C1 segment of cervical spinal cord (tissue), 14 donors: ENCODE measurements at regions not wholly inside any gene's neighbourhood (a gene's known extent, or its start where the extent isn't known, plus 50 kb on each side); places are given as distances from the start of the nearest gene placed in this dataset.

Experiments
- DNase-seq, 14 donors: peaks; one replicate each; lab custom pipeline; 2025; lab: John Stamatoyannopoulos, UW

DNA sequence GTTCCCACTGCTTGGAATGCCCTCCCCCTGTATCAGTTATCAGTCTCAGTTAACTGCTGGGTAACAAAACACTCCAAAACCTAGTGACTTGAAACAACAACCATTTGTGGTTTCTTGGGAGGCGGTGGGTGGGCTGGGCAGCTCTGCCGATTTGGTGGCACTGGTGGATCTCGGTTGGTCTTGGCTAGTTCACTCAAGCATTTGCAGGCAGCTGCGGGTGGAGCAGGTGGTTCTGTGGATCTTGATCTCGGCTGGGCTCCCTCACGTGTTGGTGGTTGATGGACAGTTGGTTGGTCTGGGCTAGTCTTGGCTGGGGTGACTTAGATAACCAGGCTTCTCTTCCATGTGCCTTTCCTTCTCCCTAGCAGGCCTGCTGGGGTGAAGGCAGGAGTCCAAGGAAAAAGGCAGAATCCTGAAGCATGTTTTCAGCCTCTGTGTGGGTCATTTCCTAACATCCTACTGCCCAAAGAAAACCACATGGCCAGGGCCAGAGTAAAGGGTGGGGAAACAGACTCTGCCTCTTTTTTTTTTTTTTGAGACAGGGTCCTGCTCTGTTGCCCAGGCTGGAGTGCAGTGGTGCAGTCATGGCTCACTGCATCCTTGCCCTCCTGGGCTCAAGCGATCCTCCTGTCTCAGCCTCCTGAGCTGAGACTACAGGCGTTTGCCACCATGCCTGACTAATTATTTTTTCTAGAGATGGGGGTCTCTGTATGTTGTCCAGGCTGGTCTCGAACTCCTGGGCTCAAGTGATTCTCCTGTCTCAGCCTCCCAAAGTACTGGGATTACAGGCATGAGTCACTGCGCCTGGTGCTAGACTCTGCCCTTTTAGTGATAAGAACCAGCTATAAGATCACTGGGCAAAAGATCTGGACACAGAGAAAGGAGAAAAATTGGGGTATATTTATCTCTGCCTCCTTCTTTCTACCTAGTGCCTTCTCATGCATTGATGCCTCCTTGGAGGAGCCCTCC lies 183.7 kb downstream of the RGS3 start:
- DNase-seq: no peak

DNA sequence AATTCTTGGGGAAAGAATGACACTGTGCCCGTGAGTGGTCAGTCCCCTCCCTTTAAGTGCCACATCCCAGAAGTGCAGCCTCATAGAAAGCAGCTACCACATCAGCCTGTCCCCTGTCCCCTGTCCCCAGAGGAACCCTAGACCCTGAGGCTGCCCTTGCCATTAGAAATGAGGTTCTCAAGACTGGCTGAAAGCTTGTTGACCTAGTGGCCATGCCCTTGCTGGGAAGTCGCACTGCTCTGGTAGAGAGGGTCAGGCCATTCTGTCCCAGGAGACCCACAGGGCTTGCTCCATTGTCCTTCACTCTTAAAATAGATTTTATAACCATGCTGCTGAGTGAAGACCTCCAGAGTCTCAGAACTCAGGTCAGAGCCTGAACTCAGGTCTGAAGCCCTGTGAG lies 184.5 kb downstream of the RGS3 start:
- DNase-seq: no peak

DNA sequence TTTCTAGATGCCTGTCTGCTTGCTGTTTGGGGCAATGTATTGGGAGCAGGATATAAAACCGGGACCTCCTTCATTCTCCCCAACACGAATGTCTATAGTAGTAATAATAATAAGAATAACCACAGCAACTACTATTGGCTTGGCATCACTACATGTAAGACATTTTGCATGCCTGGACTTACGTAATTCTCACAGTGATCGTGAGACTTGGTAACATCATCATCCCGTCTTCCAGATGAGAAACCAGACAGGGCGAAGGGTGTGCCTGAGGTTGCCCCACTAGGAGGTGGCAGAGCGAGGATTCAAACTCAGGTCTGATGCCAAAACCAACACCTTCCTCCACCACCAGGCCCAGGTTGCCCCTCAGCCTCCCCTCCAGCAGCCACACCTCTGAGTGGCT lies 185.1 kb downstream of the RGS3 start:
- DNase-seq: no peak

DNA sequence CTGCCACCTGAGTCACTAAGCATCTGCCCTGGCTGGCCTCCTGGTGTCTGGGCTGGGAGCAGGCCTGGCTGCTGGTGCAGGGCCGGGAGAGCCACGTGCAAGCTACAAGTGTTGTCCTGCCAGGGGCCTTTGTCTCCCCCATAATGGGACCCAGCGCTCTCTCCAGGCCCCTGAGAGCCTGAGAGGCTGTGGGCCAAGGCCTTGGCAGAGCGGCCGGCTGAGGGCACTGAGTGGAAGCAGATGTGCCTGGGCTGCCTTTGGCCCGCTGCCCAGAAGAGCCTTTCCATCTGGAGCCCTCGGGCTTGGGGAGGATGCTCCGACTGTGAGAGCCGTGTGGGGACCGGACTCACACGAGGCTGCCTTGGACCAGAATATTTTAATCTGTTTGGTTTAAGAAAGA lies 185.5 kb downstream of the RGS3 start:
- peak in 13 of 14 donors; percentile 25 to 88 (median 74) for DNase-seq

DNA sequence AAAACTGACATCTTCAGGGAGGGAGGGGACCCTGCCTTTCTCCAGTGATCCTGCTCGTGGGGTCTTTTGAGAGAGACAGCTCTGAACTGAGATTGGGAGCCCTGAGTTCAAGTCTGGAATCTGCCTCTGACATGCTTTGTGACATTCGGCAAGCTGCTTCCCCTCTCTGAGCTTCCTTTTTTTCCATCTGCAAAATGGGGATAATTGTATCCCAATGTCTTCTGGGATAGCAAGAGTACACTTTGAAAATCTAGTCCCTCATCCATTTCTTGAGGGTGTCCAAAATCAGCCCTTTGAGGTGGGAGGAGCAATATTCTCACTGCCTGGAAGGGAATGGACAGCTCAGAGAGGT lies 186.3 kb downstream of the RGS3 start:
- no peak for DNase-seq

DNA sequence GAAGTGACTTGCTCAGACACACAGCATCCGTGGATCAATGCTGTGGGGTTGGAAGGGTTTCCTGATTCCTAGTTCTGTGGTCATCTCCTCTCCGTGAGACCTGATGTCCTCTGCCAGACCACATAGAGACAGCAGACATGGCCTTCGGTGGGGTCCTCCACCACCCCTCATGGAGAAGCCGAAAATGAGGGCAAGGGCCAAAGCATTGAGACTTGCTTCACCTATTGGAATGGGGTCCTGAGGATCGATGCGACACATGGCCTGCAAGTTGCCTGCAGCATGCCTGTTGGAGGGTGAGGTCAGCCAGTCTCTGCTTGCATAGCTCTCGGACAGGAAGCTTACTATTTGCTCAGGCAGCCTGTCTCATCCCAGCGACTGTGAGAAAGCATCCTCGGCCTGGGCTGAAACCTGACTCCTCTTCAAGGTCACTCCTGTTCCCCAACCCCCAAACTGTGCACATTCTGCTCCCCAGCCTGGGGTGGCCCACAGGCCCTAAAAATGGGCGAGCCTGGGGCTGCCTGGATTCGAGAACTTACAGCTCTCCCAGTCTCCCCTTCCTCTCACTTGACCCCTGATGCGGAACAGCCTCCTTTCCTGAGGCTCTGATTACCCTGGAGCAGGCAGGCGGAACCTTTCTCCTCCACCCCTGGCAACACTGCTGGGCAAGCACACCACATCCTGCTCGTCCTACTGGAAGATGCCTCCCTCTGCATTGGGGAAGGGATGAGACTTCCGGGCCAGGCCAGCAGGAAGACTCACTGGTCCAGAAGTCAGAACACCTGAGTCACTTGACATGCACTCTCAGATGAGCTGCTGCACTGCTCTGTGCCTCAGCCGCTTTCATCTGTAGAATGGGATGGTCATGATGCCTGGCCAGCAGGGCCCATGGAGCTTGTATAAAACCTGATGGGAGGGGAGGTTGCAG lies 186.9 kb downstream of the RGS3 start:
- no peak for DNase-seq

DNA sequence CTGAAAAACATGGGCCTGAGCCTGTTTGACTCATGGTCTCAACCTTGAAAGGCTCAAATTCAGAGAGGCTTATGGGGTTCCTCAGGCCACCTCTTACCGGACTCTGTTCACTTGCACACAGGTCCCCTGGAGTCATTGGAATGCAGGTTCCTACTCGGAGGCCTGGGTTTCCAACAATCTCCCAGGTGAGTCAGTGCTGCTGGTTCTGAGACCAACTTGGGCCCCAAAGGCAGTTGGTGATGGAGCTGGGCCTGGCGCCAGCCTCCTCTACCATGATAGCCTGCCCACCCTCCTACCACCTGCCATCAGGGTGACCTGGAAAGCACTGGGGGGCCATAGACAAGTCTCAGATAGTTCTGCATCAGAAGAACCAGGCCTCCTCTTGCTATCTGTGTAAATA lies 188.4 kb downstream of the RGS3 start:
- DNase-seq: no peak

DNA sequence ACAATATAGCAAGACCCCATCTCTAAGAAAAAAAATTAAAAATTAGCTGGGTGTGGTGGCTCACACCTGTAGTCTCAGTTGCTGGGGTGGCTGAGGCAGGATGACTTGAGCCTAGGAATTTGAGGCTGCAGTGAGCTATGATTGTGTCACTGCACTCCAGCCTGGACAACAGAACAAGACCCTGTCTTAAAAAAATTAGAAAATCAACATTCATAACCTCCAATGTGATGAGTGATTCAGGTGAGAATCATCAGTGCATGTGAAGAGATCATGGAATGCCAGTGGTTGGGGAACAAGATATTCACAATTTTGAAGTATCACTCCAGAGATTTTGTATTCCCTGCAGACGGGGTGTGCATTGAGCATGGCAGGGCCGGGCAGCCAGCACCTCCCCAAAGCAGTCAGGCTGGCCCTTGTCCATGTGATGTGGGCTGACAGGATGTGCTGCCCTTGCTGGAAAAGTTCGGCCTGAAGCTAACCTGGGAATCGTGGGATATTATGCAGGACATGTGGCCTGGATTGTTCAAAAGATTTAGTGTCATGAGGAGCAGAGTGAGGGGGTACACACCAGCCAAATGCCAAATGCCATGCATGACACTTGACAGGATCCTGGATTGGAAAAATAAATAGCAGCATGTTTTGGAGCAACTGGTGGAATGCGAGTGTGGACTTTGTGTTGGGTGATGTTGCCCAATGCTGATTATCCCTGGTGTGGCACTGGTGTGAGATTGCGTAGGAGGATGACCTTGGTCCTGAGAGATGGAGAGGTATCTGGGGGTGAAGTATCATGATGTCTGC lies 189.0 kb downstream of the RGS3 start:
- DNase-seq: no peak

DNA sequence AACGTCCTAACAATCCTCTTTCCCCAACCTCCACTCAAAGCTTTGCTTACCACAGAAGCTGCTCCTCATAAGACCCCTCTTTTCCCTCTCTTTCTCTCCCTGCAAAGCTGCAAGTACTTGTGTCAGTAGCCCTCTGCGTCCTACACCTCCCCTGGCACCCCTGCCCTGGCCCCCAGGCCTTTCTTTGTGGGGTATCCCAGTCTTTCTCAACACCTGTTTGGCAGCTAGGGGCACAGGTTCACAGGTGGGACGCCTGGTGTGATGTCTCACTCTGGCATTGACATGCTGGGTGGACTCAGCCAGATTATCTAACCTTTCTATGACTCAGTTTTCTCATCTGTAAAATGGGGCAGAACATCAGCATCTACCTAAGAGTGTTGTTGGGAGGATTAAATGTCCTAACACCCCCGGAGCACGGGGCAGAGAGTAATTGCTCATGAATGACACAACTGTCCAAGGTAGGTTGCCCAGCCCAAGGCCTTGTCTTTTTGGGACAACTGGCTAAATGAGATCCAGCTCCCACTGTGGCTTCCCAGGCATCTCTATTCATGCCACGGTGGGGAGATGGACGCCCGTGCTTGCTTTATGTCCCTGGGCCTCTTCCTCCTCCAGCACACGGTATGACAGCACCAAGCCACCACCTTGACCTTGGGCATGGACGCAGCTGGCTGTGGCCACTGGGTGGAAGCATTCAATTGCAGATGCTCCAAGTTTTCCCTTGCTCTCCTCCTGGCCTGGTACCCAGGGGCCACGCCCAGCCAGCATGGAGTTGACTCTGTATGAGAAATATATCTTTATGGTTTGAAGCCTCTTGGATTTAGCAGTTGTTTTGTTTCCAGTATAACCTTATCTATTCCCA lies 190.4 kb downstream of the RGS3 start:
- no peak for DNase-seq

DNA sequence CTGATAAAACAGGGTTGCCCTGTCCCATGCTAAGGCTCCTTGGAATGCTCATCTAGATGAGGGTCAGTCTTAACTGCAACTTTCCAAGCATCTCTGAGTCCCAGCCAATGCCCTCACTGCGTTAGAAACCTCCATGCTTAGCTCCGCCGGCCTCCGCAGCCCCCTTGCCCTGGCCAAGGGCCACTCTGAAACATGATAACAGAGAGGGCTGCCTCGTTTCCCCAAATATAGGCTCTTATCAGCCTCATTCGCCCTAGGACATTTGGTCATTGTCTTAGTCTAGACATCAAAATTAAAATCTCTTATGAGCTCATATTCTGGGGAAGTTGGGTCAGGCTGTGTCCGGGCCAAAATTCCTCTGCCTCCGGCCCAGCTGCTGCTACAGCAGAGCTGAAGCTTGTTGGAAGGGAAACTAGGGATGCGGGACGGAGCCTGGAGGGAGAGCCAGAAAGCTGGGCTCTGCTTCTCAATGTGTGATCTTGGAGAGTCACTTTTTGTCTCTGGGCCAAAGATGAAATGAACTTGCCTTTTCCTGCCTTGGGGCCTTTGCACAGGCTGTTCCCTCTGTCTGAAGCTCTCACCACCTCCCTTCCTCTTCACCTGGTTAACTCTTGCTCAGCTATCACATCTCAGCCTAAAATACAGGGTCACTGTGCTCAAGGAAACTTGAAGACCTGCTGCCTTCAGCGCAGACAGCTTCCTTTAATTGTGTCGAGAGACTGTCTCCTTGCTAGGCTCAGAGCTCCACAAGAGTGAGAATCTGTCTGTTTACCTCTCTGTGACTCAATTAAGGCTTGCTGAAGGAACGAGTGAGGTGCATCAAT lies 191.3 kb downstream of the RGS3 start:
- DNase-seq: peak in 1 of 14 donors; percentile 50

DNA sequence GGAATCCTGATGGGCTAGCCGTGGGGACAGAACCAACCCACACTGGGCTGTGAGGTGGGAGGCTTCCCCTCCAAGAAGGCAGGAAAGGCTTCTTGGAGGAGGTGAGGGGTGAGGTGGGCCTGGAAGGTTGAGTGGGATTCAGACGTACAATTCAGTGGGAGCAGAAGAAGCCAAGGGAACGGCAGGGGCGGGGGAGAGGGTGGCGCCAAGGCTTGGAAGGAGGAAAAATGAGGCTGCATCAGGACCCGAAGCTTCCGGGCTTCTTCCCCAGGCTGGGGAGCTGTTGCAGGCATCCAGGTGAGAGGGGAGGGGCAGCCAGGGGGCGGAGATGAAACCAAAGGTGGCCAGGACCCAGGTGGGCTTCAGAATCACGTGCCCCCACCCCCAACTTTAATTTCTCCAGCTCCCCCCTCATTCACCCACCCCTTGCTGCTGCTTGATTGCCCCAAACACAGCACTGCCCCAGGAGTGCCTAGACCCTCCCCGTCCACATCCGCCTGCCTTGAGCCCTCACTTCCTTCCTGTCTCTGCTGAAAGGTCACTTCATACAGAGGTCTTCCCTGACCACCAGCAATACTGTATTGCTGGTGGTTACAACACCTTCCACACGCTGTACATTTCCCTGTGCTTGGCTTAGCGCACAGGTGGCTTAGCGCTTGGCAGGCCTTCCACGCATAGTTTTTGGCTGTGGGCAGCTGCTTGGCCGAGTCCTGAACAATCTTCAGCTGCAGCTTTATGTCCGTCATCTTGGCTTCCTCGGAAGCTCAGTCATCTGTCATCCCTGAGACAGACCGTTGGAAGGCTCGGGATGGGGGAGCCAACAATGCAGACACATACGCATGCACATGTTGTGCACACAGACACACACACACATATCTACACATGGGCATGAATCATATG lies 193.5 kb downstream of the RGS3 start:
- DNase-seq: no peak

DNA sequence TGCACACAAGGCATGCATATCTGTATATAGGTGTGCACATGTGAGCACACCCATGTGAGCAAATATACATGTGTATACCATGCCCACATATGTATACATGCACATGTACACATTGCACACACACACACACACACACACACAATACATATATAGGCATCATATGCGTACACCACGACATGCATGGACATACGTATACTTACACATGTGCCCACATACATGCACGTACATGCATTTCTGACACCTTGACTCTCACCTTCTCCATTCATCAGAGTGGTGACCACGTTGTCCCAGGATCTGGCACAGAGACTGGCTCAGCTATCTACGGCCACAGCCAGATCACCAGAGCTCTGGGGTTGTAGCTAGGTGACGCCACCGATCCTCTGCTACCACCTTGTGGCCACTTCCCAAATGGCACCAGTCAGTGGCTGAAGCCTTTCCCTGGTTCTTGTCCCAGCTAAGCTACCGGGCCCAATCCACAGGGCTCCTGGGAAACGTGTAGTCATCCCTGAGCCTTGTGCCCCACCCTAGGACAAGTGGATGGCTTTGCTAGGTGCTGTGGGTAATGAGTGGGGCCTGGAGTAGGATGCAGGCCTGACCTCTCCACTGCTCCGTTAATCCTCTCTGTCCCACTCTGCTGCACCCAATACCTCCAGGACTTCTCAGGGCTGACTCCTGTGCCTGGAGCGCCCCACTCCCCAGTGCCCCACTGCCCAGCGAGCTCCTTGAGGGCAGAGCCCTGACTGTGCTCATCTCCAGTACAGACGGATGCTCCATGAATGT lies 194.4 kb downstream of the RGS3 start:
- DNase-seq: peak in 12 of 14 donors; percentile 16 to 77 (median 54)

DNA sequence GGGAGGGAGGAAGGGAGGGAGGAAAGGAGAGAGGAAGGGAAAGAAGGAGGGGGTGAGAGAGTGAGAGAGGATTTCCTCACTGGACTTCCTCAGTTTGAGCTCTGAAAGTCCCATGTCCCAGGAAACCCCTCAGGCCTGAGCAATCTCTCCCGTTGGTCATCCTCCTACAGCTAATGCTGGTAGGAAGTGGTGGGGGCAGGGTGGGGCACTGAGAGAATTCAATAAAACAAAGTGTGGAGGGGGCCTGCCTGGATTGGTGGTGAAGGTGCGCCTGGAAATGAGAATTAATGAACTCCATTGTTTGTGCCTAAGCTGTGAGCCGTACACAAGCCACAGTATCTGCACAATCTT lies 195.0 kb downstream of the RGS3 start:
- no peak for DNase-seq

DNA sequence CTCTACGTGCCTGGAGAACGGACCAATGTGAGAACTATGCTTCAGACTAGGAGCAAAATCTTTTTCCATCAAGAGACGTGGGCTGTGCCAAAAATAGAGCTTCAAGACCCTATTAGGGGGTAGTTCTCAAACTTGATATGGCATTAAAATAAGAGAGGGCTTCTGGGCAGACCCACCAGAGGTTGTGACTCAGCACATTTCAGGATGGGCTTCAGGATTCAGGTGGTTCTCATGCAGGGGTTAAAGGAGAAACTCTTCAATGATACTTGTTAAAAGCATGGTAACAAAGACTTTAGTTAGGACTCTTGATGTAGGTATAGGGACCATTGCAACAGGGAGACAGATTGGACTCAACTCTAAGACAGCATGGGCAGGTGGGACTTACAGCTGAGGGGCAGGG lies 195.5 kb downstream of the RGS3 start:
- DNase-seq: no peak

DNA sequence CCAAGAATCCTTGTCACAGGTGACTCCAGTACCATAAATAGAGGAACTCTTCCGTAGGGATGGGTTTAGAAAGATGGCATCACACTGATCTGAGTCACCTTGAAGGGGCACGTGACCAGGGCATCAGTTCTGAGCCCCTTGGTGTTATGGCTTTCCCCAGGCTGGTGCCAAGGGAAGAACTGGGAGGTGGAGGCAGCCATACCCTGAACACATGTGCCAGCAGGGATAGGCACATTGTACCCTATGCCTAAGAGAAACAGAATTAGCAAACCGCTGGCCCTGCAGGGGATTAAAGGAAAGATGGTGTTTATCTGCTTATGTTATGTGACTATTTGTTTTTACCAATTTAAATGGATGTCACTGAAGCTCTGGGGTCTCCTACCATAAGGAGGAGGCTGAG lies 196.2 kb downstream of the RGS3 start:
- no peak for DNase-seq

DNA sequence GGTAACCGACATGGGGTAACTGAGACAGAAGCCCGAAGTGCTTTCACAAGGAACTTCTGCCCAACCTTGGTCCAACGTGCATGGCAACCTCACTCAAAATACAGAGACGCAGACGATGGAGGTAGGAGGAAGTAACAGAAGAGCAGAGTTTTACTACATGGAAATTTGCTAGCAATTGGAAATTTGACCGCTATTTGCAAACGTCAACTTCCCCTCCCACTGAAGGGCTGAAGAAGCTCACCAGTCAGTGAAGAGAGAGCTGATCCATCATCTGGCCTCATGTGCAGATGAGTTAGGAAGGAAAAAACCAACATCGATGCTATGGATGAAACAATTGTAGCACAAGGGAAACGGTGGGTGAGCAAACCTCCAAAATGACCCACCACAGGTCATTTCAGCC lies 196.7 kb downstream of the RGS3 start:
- DNase-seq: no peak

DNA sequence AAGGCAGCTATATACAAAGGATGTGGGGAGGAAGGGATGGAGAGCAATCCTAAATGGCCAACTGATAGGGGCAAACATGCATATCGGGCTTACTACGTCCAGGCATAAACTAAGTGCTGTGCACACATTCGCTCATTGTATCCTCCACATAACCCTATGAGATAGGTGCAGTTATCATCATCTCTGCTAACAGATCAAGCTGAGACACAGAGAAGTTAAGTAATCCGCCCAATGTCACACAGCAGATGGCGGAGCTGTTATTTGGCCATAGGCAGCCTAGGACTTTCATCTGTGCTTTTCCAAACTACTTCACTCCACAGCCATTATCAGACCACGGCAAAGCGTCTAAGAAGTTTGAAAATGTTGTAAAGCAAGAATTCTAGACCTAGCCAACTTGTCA lies 197.5 kb downstream of the RGS3 start:
- DNase-seq: no peak
